Ovary (tissue), 7 donors: ENCODE measurements at regions not wholly inside any gene's neighbourhood (a gene's known extent, or its start where the extent isn't known, plus 50 kb on each side); places are given as distances from the start of the nearest gene placed in this dataset.

Source experiments
- DNase-seq, 5 donors: peaks; one replicate each; pipeline ENCODE4 v3.0.0-alpha.2; 2019 to 2020
- H3K27ac ChIP-seq, 2 donors: fragments of 200-600 bp; one replicate each; pipeline versions ENCODE4 v1.5.1 to v1.8.0; 2019 to 2022
- H3K27me3 ChIP-seq: fragments of 200-600 bp; one replicate; pipeline ENCODE4 v1.8.0; 2022
- H3K36me3 ChIP-seq: fragments of 200-600 bp; sonication (generic); one replicate; pipeline ENCODE4 v1.5.1; 2019
- H3K4me1 ChIP-seq: one replicate; pipeline ENCODE4 v1.8.1; 2013; ENCODE audit warnings: mild to moderate bottlenecking, moderate library complexity; ENCODE audit not compliant: insufficient read depth
- H3K4me3 ChIP-seq: fragments of 200-600 bp; sonication (generic); one replicate; pipeline ENCODE4 v1.5.1; 2017
- H3K9me3 ChIP-seq, 2 donors: fragments of 200-600 bp in 1 of 2; sonication (generic) in 1 of 2; one replicate each; pipeline versions ENCODE4 v1.5.1 to v1.8.1; 2013 to 2019; ENCODE audit warnings: mild to moderate bottlenecking in 1 of 2, moderate library complexity in 1 of 2
- EP300 ChIP-seq: sonication (generic); formaldehyde crosslinking; IDR thresholded peaks from one replicate; pipeline ENCODE4 v1.6.1; 2017; ENCODE audit warnings: antibody characterized with exemption
- POLR2A ChIP-seq: fragments of 450-650 bp; IDR thresholded peaks from one replicate; pipeline ENCODE4 v1.6.1; 2017; ENCODE audit warnings: antibody characterized with exemption, mild to moderate bottlenecking, moderate library complexity
- WGBS, 3 donors: extraction: QIAGEN DNeasy Blood & Tissue Kit in 1 of 3; methylation state at CpG; one replicate each; pipeline versions ENCODE4 v1.1.5 to v1.1.7; 2013 to 2017; 5-methylcytosine and 5-hydroxymethylcytosine counted together
- intact Hi-C, 4 donors: fragments of 100-400 bp; cut with DNase I; formaldehyde crosslinking; loops; one replicate each; pipeline versions ENCODE4 v1.11.0 to v1.15.1; 2022 to 2023
- TF ChIP-seq, protein P1 (sequence below), 3 donors: fragments of 450-650 bp in 2 of 3; fragments of 200-600 bp in 1 of 3; IDR thresholded peaks; one replicate each; pipeline versions ENCODE4 v1.5.1 to v1.8.0; 2016 to 2022; ENCODE audit warnings: antibody characterized with exemption in 3 of 3, mild to moderate bottlenecking in 1 of 3
- donor health status: DM: no; HTN: no; CAD: no; lungs with moderate emphysema.
- donor health status: DM: no; HTN: no; CAD: no.
- donor health status: Bipolar disorder and iron deficiency.
- donor health status: DM: no; HTN: no; CAD: no.
- donor health status: DM: yes; HTN: yes; CAD: no.

GRCh38 chr1:238484121-238484520, 593.4 kb upstream of the ZP4 start:
- 59 to 67% (median 60%) methylated on average over 4 of the region's 4 CpGs for WGBS, 3 donors
- DNase-seq: no peak
- H3K27ac ChIP-seq: no peak overlapping the region
- no peaks in the 10 kb centered on the region for H3K4me1 ChIP-seq
- H3K4me3 ChIP-seq: no peak overlapping the region
- no peaks in the 10 kb centered on the region for H3K9me3 ChIP-seq
- TF ChIP-seq POLR2A (no peak), EP300 (no peak)
- TF ChIP-seq, protein P1, sequence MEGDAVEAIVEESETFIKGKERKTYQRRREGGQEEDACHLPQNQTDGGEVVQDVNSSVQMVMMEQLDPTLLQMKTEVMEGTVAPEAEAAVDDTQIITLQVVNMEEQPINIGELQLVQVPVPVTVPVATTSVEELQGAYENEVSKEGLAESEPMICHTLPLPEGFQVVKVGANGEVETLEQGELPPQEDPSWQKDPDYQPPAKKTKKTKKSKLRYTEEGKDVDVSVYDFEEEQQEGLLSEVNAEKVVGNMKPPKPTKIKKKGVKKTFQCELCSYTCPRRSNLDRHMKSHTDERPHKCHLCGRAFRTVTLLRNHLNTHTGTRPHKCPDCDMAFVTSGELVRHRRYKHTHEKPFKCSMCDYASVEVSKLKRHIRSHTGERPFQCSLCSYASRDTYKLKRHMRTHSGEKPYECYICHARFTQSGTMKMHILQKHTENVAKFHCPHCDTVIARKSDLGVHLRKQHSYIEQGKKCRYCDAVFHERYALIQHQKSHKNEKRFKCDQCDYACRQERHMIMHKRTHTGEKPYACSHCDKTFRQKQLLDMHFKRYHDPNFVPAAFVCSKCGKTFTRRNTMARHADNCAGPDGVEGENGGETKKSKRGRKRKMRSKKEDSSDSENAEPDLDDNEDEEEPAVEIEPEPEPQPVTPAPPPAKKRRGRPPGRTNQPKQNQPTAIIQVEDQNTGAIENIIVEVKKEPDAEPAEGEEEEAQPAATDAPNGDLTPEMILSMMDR (IDR thresholded peaks at IDR 0.05): no peak
- H3K36me3 ChIP-seq: no peaks in the 10 kb centered on the region
- intact Hi-C loops: no loop called here
- no peaks in the 10 kb centered on the region for H3K27me3 ChIP-seq

DNA sequence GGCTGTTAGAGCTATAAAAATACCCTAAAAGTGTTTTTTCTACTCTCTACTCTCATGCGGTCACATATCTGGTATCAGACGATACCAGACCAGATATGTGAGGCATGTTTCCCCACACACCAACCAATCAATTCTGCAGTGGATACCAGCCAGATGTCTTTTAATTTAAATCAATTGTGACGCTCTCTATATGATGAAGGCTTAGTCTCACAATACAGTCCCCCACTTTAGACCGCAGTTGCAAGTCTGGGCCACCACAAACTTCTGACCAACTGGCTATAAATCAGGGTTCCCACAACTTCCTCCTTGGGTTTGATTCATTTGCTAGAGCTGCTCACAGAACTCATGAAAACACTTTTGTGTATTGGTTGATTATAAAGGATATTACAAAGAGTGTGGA, 586.1 kb upstream of the ZP4 start:
- Histone ChIP-seq H3K4me1 (no peaks in the 10 kb centered on the region), H3K4me3 (no peak overlapping the region), H3K36me3 (no peaks in the 10 kb centered on the region), H3K27ac (no peak overlapping the region), H3K9me3 (no peaks in the 10 kb centered on the region), H3K27me3 (no peaks in the 10 kb centered on the region)
- whole genome bisulfite sequencing, 3 donors: 78 to 82% (median 78%) methylated on average over 4 of the region's 4 CpGs
- no peak for DNase-seq
- TF ChIP-seq POLR2A: no peak
- TF ChIP-seq, protein P1 (IDR thresholded peaks at IDR 0.05): no peak
- no peak for TF ChIP-seq EP300
- intact Hi-C loops: no loop called here

DNA sequence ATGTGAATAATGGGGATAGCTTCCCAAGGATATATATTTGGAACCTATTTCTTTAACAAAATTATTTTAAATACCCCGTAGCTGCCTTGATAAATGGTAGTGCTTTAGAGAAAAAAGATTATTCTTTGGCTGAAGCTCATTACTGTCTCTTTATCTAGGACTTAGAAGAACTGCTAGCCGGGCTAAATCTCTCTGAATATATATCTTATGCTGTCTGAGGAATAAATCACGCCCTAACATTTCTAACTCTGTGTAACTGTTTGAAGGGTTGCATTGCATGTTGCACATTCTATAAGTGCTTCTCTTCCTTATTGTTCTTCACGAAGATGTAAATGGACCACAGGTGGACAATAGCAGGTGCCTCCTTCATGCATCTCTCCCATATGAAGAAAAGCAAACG, 585.0 kb upstream of the ZP4 start:
- H3K36me3 ChIP-seq: no peaks in the 10 kb centered on the region
- H3K4me3 ChIP-seq: no peak overlapping the region
- 13 to 18% (median 17%) methylated on average over 5 of the region's 5 CpGs for WGBS, 3 donors
- no peaks in the 10 kb centered on the region for H3K4me1 ChIP-seq
- intact Hi-C loops: no loop called here
- no peak for DNase-seq
- no peaks in the 10 kb centered on the region for H3K9me3 ChIP-seq
- H3K27me3 ChIP-seq: no peaks in the 10 kb centered on the region
- TF ChIP-seq EP300 (no peak), POLR2A (no peak)
- TF ChIP-seq, protein P1 (IDR thresholded peaks at IDR 0.05): no peak
- H3K27ac ChIP-seq: no peak overlapping the region

- intact Hi-C loops: no loop called here
- no peaks in the 10 kb centered on the region for H3K36me3 ChIP-seq
- no peaks in the 10 kb centered on the region for H3K27me3 ChIP-seq
- no peaks in the 10 kb centered on the region for H3K9me3 ChIP-seq
- no peaks in the 10 kb centered on the region for H3K4me1 ChIP-seq
- H3K27ac ChIP-seq: no peak overlapping the region
- 28 to 29% (median 28%) methylated on average over 3 of the region's 3 CpGs for WGBS, 3 donors
- DNase-seq: no peak
- TF ChIP-seq, protein P1 (IDR thresholded peaks at IDR 0.05): no peak
- TF ChIP-seq POLR2A: no peak
- H3K4me3 ChIP-seq: no peak overlapping the region
Observed at GRCh38 chr1:238474263-238474662, 583.5 kb upstream of the ZP4 start.
